Left ventricle myocardium inferior (tissue), 1 donor: ENCODE measurements at regions not wholly inside any gene's neighbourhood (a gene's known extent, or its start where the extent isn't known, plus 50 kb on each side); places are given as distances from the start of the nearest gene placed in this dataset.

Experiments
- DNase-seq: peaks from one replicate; pipeline ENCODE4 v3.0.0-alpha.2; 2020
- H3K27ac ChIP-seq: fragments of 200-600 bp; replicated peaks from 2 replicates; pipeline ENCODE4 v1.8.0; 2021
- H3K27me3 ChIP-seq: fragments of 200-600 bp; 2 replicates; pipeline ENCODE4 v1.8.0; 2021; ENCODE audit warnings: low read depth
- H3K36me3 ChIP-seq: fragments of 200-600 bp; 2 replicates; pipeline ENCODE4 v1.8.0; 2021
- H3K4me1 ChIP-seq: fragments of 200-600 bp; 2 replicates; pipeline ENCODE4 v1.8.0; 2021
- H3K4me3 ChIP-seq: fragments of 200-600 bp; 2 replicates; pipeline ENCODE4 v1.8.0; 2021; ENCODE audit warnings: mild to moderate bottlenecking, moderate library complexity
- H3K9me3 ChIP-seq: fragments of 200-600 bp; replicated peaks from 2 replicates; pipeline ENCODE4 v1.8.0; 2021
- intact Hi-C: fragments of 100-400 bp; cut with micrococcal nuclease; formaldehyde crosslinking; loops from one replicate; pipeline ENCODE4 v1.11.0; 2022
- TF ChIP-seq, protein P1 (sequence below): fragments of 200-600 bp; IDR thresholded peaks from 2 replicates; pipeline ENCODE4 v1.8.0; 2021; ENCODE audit warnings: antibody characterized with exemption, mild to moderate bottlenecking, borderline replicate concordance
- donor health status: DM: no; HTN: yes; CAD: no; lungs with severe emphysema.

DNA sequence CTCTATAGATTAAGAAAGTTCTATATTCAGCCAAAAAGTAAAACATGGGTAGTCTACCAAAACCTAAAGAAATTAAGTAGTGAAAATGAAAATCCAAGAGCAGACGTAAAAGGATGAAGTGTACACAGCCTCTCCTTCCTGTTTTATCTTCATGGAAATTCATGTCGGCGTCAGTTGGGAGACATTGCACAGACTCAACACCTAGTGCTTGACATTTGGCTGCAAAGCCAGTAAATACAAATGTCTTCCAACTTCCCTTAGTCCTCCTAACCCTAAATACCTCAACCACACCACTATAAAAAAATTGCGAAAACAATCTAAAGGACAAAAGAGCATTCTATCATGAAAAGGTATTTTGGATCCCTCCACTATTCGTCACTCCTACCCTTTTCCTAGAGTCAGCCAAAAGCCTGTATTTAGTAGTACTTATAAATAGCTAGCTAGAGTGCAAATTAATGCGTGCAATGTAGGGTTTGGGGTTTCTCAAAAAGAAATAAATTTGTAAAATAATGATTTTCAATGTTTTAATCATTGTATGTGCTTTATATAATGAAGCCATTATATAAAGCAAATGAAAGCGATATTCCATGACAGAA is 56.4 kb upstream of the TRPC4 start:
- Histone ChIP-seq H3K4me3 (peak overlapping the region; percentile 13), H3K27ac (peak overlapping the region; percentile 52)
- TF ChIP-seq, protein P1, sequence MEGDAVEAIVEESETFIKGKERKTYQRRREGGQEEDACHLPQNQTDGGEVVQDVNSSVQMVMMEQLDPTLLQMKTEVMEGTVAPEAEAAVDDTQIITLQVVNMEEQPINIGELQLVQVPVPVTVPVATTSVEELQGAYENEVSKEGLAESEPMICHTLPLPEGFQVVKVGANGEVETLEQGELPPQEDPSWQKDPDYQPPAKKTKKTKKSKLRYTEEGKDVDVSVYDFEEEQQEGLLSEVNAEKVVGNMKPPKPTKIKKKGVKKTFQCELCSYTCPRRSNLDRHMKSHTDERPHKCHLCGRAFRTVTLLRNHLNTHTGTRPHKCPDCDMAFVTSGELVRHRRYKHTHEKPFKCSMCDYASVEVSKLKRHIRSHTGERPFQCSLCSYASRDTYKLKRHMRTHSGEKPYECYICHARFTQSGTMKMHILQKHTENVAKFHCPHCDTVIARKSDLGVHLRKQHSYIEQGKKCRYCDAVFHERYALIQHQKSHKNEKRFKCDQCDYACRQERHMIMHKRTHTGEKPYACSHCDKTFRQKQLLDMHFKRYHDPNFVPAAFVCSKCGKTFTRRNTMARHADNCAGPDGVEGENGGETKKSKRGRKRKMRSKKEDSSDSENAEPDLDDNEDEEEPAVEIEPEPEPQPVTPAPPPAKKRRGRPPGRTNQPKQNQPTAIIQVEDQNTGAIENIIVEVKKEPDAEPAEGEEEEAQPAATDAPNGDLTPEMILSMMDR: no peak

DNA sequence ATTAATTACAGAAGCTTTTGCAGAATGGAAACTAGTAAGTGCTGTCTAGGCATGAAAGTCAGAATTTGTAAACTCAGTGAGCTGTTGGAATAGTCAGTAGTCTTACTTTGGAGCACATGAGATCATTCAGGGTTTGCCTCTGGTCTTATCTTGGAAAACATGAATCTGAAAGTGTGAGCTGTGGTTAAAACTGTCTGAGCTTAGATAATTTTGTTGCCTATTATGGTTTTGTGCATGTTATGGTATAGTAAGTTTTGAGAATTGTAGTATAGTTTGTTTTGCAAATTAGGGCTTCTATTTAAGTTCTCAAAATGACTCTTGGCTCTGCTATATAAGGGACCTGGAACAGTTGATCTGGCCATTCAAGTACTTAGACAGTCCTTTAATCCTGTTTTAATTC is 53.7 kb upstream of the TRPC4 start:
- Histone ChIP-seq H3K27ac (no peak overlapping the region), H3K36me3 (no peaks in the 10 kb centered on the region), H3K4me1 (peaks cover 57% of the 10 kb centered on the region), H3K27me3 (no peaks in the 10 kb centered on the region), H3K9me3 (no peaks in the 10 kb centered on the region), H3K4me3 (no peak overlapping the region)
- DNase-seq: no peak
- intact Hi-C loops: no loop called here
- TF ChIP-seq, protein P1: no peak

More for the DNA sequence above, 56.4 kb upstream of the TRPC4 start:
- DNase-seq: no peak
- intact Hi-C loops: no loop called here
- H3K4me1 ChIP-seq: peaks cover 40% of the 10 kb centered on the region
- no peaks in the 10 kb centered on the region for H3K9me3 ChIP-seq
- no peaks in the 10 kb centered on the region for H3K27me3 ChIP-seq
- no peaks in the 10 kb centered on the region for H3K36me3 ChIP-seq

DNA sequence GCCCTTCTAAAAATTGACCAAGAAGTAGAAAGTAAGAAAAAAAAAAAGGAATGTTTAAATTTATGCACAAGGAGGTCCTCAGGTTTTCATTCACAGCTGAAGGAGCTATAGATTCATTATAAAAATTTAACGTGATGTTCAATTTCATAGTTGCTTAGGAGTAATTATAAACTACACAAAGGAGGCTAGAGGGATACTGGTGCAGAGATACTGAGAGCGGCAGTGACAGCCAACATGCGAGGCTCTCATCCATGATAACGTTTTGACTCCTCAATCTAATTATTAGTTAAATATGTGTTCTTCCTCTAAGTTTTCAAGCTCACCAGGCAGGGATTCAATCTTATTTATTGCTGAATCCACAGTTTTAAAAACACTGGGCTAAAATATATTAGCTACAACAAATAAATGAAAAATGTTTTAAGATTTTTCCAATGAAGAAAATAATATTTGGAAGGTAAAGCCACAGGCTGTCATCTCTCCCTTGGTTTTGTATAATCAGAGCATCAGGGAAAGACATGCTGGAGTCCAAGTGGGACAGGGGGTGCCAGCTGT is 49.8 kb upstream of the TRPC4 start:
- no peak for DNase-seq
- Histone ChIP-seq H3K36me3 (no peaks in the 10 kb centered on the region), H3K27me3 (no peaks in the 10 kb centered on the region), H3K27ac (peak overlapping the region; percentile 60), H3K9me3 (peaks cover 28% of the 10 kb centered on the region), H3K4me3 (peak overlapping the region; percentile 33), H3K4me1 (peaks cover 34% of the 10 kb centered on the region)
- intact Hi-C loops: no loop called here
- TF ChIP-seq, protein P1: no peak
